Endothelial cell (in vitro differentiated cells): ENCODE measurements at regions not wholly inside any gene's neighbourhood (a gene's known extent, or its start where the extent isn't known, plus 50 kb on each side); places are given as distances from the start of the nearest gene placed in this dataset.
A peak's percentile ranks its signal among the peaks of the same experiment; 100 is the strongest.

Experiments used
- DNase-seq: peaks from one replicate; pipeline ENCODE4 v3.0.0; 2021; ENCODE audit warnings: low spot score
- H3K27ac Mint-ChIP-seq: one replicate; pipeline ENCODE4 v1.8.0; 2021; ENCODE audit warnings: mixed read lengths, inconsistent platforms; ENCODE audit not compliant: unreplicated experiment
- H3K27me3 Mint-ChIP-seq: one replicate; pipeline ENCODE4 v1.8.0; 2021; ENCODE audit warnings: mild to moderate bottlenecking, moderate library complexity, mixed read lengths, inconsistent platforms; ENCODE audit not compliant: unreplicated experiment
- H3K36me3 Mint-ChIP-seq: one replicate; pipeline ENCODE4 v1.8.0; 2021; ENCODE audit warnings: mild to moderate bottlenecking, low read depth, mixed read lengths, inconsistent platforms; ENCODE audit not compliant: unreplicated experiment
- H3K4me1 Mint-ChIP-seq: one replicate; pipeline ENCODE4 v1.8.0; 2021; ENCODE audit warnings: mild to moderate bottlenecking, mixed read lengths, inconsistent platforms; ENCODE audit not compliant: unreplicated experiment
- H3K4me3 Mint-ChIP-seq: one replicate; pipeline ENCODE4 v1.8.0; 2021; ENCODE audit warnings: mild to moderate bottlenecking, mixed read lengths, inconsistent platforms; ENCODE audit not compliant: unreplicated experiment
- H3K9me3 Mint-ChIP-seq: one replicate; pipeline ENCODE4 v1.8.0; 2021; ENCODE audit warnings: mixed read lengths, inconsistent platforms; ENCODE audit not compliant: unreplicated experiment
- CTCF ChIP-seq: fragments of 200-600 bp; sonication (generic); IDR thresholded peaks from one replicate; pipeline ENCODE4 v1.5.0; 2021; ENCODE audit warnings: antibody characterized with exemption; ENCODE audit not compliant: unreplicated experiment

DNA sequence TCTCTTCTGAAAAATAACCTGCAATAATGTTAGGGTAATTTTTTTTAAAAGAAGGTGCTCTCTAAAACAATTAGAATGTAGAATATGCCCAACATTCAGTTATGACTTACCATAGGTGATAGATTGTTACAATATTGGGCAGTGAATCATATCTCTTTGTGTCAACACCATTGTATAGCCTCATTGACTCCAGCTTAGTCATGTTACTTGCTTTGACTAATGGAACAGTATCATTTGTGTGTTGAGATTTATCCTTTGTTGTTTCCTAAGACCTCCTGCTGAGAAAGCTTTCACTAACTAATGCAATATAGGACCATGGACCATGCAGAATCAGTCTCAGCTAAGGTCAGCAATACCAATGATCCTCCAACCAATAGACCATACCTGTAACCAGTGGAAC, 1106.4 kb downstream of the SI start:
- H3K36me3 Mint-ChIP-seq, result no peaks in the 10 kb centered on the region
- no peaks in the 10 kb centered on the region for H3K27me3 Mint-ChIP-seq
- no peak overlapping the region for H3K4me3 Mint-ChIP-seq
- H3K27ac Mint-ChIP-seq, result no peak overlapping the region
- no peak for DNase-seq
- no peaks in the 10 kb centered on the region for H3K9me3 Mint-ChIP-seq
- no peaks in the 10 kb centered on the region for H3K4me1 Mint-ChIP-seq
- TF ChIP-seq CTCF, result no peak

- Mint-ChIP-seq H3K4me3 (no peak overlapping the region), H3K27me3 (peaks cover 1% of the 10 kb centered on the region), H3K36me3 (no peaks in the 10 kb centered on the region), H3K27ac (no peak overlapping the region), H3K9me3 (no peaks in the 10 kb centered on the region), H3K4me1 (no peaks in the 10 kb centered on the region)
- no peak for DNase-seq
- TF ChIP-seq CTCF, result no peak
Observed at GRCh38 chr3:163957072-163957471, 1121.2 kb downstream of the SI start.

- no peaks in the 10 kb centered on the region for H3K9me3 Mint-ChIP-seq
- TF ChIP-seq CTCF, result no peak
- H3K27ac Mint-ChIP-seq, result no peak overlapping the region
- H3K4me3 Mint-ChIP-seq, result no peak overlapping the region
- H3K4me1 Mint-ChIP-seq, result no peaks in the 10 kb centered on the region
- DNase-seq, result no peak
- no peaks in the 10 kb centered on the region for H3K36me3 Mint-ChIP-seq
- H3K27me3 Mint-ChIP-seq, result peaks cover 1% of the 10 kb centered on the region
Observed at GRCh38 chr3:163953526-163953925, 1124.8 kb downstream of the SI start.

DNA sequence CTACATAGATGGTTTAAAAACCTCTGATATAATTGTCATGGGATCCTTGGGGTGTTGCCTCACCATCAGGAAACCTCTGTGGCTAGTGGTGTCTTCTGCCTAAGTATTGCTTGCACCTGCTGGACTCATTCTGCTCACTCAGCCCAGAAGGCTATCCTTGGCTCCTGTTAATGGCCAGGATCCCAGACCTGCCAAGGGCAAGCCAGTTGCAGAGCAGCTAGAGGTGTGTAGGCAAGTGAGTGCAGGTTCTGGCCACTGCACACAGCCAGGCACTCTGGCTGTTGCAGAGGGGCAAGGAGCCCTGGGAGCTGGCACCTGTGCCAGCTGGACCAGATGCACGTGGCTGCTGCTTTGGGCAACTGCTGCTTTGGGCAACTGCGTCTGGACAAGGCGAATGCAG, 1125.8 kb downstream of the SI start:
- no peak for DNase-seq
- H3K27me3 Mint-ChIP-seq, result peaks cover 1% of the 10 kb centered on the region
- H3K27ac Mint-ChIP-seq, result no peak overlapping the region
- H3K4me1 Mint-ChIP-seq, result no peaks in the 10 kb centered on the region
- H3K9me3 Mint-ChIP-seq, result no peaks in the 10 kb centered on the region
- no peak overlapping the region for H3K4me3 Mint-ChIP-seq
- no peak for TF ChIP-seq CTCF
- H3K36me3 Mint-ChIP-seq, result no peaks in the 10 kb centered on the region

- TF ChIP-seq CTCF, result peak; percentile 61
- Mint-ChIP-seq H3K4me1 (no peaks in the 10 kb centered on the region), H3K27ac (no peak overlapping the region), H3K4me3 (no peak overlapping the region), H3K36me3 (no peaks in the 10 kb centered on the region), H3K9me3 (no peaks in the 10 kb centered on the region), H3K27me3 (peaks cover 1% of the 10 kb centered on the region)
- DNase-seq, result no peak
Observed at GRCh38 chr3:163951397-163951987, 1126.8 kb downstream of the SI start.
